ENCODE measurements at regions not wholly inside any gene's neighbourhood (a gene's known extent, or its start where the extent isn't known, plus 50 kb on each side); places are given as distances from the start of the nearest gene placed in this dataset.
"Not testable (repeated sequence)": the region's sequence is repeated elsewhere in the genome, so short reads cannot be mapped to it uniquely, and the experiment has no call there.

- TF ChIP-seq, protein P1, sequence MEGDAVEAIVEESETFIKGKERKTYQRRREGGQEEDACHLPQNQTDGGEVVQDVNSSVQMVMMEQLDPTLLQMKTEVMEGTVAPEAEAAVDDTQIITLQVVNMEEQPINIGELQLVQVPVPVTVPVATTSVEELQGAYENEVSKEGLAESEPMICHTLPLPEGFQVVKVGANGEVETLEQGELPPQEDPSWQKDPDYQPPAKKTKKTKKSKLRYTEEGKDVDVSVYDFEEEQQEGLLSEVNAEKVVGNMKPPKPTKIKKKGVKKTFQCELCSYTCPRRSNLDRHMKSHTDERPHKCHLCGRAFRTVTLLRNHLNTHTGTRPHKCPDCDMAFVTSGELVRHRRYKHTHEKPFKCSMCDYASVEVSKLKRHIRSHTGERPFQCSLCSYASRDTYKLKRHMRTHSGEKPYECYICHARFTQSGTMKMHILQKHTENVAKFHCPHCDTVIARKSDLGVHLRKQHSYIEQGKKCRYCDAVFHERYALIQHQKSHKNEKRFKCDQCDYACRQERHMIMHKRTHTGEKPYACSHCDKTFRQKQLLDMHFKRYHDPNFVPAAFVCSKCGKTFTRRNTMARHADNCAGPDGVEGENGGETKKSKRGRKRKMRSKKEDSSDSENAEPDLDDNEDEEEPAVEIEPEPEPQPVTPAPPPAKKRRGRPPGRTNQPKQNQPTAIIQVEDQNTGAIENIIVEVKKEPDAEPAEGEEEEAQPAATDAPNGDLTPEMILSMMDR (IDR thresholded peaks at IDR 0.05): not testable (repeated sequence)
- not testable (repeated sequence) for TF ChIP-seq POLR2A (IDR thresholded peaks at IDR 0.05)
These were observed 571.5 kb downstream of the INSC start for GRCh38 chr11:15686259-15686658.

All from right lobe of liver (tissue), 4 donors.